ENCODE measurements at regions not wholly inside any gene's neighbourhood (a gene's known extent, or its start where the extent isn't known, plus 50 kb on each side); places are given as distances from the start of the nearest gene placed in this dataset.

DNA sequence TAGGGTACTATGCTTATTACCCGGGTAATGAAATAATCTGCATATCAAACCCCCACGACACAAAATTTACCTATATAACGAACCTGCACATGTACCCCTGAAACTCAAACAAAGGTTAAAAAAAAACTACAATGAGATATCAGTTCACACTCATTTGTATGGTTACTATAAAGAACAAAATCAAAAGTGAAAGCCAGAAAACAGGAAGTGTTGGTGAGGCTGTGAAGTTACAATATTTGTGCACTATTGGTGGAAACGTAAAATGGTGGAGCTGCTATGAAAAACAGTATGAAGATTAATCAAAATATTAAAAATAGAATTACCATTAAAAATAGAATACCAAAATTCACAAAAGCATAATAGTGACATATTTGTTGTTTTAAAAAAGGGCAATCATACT, 128.9 kb downstream of the ZIC1 start:
- TF ChIP-seq, protein P1, sequence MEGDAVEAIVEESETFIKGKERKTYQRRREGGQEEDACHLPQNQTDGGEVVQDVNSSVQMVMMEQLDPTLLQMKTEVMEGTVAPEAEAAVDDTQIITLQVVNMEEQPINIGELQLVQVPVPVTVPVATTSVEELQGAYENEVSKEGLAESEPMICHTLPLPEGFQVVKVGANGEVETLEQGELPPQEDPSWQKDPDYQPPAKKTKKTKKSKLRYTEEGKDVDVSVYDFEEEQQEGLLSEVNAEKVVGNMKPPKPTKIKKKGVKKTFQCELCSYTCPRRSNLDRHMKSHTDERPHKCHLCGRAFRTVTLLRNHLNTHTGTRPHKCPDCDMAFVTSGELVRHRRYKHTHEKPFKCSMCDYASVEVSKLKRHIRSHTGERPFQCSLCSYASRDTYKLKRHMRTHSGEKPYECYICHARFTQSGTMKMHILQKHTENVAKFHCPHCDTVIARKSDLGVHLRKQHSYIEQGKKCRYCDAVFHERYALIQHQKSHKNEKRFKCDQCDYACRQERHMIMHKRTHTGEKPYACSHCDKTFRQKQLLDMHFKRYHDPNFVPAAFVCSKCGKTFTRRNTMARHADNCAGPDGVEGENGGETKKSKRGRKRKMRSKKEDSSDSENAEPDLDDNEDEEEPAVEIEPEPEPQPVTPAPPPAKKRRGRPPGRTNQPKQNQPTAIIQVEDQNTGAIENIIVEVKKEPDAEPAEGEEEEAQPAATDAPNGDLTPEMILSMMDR (IDR thresholded peaks at IDR 0.05 in 4 of 5, conservative IDR thresholded peaks at IDR 0.05 in 1 of 5) = no peak
- no peak for TF ChIP-seq POLR2A (IDR thresholded peaks at IDR 0.05)
